Effector CD8-positive, alpha-beta T cell (primary cell): ENCODE measurements at regions not wholly inside any gene's neighbourhood (a gene's known extent, or its start where the extent isn't known, plus 50 kb on each side); places are given as distances from the start of the nearest gene placed in this dataset.

Experiments
- DNase-seq: peaks from one replicate; lab custom pipeline; 2025; lab: John Stamatoyannopoulos, UW

DNA sequence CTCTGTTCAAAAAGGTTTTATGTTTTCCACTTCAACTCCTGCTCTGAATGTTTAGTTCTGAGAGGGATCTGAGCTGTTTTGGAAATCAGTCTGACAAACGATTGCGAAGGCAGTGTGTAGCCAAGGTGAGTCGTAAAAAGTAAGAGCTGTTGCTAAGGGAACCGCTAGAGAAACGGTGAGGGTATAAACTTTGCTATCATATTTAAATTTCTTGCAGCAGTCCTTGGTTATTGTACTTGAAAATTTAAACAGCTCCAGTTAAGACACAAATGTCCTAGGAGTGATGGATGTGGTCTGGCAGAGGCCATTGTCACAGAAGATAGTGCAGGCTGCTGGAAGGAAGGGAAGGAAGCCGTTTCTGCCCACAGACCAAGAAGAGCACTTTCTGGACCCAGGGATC lies 64.9 kb upstream of the CITED2 start:
- no peak for DNase-seq

DNA sequence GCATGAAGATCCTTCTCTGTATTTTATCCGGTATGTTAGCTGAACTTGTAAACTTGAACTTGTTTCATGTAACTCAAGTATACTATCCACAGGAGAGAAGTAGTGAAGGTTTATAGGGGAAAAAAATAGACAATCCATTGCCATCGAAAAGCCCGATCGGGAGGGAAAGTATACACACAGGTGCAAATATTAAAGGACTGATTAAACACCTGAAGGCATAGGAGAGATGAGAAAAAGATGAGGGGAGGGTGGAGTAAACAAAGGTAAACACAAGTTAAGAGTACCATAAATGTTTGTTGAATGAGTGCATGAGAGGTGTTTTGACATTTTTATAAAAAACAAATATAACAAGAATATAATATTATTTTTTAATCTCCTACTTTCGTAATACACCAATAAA lies 64.3 kb upstream of the CITED2 start:
- no peak for DNase-seq

DNA sequence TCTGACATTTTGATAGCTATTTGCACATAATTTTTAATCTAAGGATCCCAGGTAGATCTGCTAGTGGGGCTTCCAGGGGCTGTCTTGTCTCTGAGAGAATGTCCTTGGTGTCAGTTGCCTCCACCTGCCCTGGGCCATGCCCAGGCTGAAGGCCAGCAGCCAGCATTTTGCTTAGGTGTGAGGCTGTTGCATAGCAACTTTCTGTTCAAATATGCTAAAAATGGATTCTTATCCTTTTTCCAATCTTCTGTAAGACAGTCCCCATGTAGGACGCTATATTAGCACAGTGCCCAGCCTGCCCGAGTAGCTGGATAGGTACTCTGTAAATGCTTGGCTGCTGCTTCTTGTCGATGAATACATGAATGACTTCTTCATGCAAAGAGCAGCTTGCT lies 62.5 kb upstream of the CITED2 start:
- no peak for DNase-seq

DNA sequence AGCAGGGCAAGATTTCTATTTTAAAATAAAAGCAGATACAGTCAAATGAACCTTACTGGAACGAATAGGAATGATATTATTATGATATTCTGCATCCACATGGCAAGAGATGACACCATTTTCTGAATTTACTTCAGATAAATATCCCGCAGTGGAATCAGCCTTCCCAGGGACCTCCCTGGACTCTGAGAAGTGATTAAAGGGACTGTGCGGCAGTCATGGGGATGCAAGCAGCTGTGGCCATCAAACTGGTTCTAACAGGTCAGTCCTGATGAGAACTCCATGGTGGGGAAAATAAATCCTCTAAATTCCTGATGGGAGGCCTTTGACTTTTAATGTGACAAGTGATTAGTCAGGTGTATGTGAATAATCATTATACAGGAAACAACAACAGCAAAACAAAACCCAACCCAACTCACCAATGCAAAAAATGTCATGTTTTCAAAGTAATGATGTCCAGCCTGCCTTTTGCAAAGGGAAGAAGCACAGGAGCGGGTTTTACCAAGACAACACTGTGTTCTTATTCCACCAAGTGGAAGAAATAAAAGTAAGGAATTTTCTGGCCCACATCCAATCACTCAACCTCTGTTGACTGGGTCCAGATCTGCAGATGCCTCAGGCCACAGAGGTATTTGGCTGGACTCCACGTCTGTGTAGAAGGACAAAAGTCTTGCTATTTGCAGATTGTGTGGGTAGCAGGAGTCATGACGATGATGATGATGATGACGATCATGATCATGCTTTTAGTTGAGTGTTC lies 61.9 kb upstream of the CITED2 start:
- no peak for DNase-seq

DNA sequence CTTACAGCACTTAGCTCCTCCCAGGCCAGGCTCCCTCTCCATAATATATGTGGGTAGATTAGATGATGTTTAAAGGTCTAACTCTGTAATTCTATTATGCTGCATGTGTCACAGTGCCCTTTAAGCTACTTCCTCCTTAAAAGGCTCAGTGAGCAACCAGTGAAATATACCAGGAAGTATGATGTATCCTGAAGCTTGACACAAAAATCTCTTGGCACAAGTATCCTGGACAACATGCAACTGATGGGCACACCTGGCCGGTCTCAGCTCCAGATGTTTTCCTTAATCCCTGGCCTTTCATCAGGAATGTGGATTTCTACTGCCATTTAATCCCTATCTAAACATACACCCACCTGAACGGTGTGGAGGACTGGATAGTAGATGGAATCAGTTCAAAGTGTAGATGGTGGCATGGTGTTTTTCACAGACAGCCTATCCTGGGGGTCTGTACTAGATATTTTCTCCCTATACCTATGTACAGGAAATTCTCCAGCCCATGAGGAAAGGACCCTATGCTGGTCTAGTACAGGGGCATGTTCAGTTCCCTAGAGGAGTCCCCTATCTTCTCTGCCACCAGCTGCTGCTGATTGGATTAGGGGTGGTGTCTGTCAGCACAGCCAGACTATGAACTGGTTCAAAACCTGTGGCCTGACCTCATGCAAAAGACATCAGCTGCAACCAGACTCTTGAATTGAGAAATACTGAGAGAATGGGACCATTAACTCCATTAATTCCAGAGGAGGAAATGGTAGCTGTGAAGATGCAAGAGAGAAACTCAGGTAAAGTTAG lies 59.4 kb upstream of the CITED2 start:
- no peak for DNase-seq

DNA sequence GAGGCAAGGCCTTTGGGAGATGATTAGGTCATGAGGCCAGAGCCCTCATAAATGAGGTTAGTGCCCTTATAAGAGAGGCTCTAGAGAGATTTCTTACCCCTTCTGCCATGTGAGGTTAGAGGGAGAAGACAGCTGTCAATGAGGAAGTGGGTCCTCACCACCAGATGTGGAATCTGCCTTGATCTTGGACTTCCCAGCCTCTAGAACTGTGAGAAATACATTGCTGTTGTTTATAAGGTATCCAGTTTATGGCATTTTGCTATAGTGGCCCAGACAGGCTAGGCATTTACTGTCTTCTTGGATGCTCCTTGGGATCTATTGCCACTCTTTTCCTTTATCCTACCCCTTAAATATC lies 57.1 kb upstream of the CITED2 start:
- no peak for DNase-seq

DNA sequence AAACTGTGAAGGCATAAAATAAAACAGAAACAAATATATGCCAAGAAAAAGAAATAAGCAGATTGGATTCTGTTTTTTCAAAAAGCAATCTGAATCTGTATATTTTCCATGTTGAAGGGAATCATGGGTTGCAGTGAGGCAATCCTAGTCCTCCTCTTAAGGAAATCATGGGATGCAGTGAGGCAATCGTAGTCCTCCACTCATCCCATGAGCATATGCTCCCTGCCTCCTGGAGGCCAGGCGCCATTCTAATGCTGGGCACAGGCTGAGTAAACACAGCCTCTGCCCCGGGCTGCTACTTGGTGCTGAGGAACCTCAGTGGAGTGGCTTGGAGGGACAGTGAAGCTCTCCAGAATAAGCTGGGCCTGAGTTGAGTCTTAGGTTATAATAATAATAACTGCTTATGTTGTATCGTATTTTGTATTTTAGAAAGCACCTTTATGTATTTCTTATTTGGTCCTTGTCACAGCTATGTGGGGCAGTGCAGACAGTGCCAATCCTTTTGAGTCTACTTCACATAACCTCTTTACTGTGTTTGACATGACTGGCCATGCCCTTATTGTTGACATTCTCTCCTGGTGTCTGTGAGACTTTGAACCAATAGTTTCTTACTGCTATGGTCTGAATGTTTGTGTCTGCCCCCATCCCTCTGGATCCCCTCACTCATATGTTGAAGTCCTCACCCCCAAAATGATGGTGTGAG lies 56.6 kb upstream of the CITED2 start:
- no peak for DNase-seq

DNA sequence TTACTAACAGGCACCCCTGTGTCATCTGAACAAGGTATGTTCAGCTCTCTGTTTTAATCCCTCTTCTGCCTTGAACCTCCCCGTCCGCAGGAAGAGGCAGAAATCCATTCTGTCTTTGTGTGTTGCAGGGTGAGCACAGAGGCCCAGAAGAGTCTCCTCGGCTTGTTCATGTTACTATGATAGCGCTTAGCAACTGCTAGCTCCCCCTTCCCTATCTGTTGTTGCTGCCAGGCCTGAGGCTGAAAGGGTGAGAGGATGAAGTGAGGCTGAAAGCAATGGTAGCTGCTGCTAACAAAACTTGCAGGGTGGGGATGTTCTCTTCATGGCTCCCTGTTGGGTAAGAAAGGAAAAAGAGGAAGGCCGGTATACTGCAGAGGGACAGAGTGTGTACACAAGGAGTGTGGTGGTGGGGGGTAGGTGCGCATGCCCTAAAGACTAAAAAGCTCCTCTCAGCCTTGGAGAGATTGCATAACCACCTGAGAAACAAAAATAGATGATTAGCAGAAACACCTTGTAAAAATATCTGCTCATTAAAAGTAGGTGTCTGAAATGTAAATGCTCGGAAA lies 55.2 kb upstream of the CITED2 start:
- DNase-seq: no peak

DNA sequence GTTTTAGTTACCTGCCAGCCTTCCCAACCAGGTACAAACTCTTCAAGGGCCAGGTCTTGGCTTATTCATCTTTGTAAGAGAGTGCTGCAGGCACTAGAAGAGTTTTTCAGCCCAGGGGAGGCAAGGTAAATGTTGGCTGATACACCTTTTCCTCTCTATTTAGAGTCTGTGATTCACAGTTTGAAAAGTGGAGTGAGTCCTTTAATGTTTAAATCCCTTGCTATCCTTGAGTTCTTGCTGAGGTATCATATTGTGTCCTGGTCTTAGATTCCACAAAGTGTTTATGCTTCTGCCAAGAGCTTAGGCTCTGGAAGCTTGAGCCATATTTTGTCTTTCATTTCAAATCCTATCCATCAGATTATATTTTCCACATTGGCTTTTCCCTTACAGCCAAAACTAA lies 52.8 kb upstream of the CITED2 start:
- DNase-seq: no peak

DNA sequence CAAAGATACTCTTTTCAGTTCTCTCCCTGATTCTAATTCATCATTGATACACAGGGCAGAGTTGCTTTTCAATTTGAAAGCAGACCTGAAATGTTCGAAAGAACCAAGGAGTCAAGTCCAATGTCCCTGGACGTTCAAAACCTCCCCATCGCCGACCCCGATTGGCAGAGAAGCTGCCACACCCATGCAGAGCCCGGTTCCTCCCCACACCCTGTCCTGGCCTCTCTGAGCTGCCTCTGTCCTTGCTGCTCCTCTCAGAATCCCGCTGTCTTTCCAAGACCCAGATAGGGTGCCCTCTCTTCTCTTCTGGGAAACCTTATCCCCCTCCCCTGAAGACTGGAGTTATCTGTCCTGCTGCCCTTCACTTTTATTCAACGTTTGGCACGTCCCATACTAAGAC lies 52.3 kb upstream of the CITED2 start:
- DNase-seq: no peak

DNA sequence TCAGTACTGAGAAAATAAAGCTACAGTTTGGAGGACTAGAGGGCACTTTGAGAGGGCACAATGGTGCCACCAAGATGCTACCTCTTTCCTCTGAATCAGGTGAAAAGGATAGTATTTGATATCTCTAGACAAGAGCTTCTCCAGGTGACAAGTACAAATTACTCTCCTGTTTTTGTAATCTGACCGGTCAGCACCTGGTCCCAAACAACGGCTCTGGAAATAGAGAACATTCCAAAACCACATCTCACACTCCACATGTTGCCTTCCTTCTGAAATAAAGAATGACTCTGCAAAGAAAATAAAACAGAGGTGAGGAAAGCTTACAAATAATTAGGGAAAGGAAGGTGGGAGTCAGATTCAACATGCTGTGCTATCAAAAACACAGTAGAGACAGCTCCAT lies 51.3 kb upstream of the CITED2 start:
- no peak for DNase-seq

DNA sequence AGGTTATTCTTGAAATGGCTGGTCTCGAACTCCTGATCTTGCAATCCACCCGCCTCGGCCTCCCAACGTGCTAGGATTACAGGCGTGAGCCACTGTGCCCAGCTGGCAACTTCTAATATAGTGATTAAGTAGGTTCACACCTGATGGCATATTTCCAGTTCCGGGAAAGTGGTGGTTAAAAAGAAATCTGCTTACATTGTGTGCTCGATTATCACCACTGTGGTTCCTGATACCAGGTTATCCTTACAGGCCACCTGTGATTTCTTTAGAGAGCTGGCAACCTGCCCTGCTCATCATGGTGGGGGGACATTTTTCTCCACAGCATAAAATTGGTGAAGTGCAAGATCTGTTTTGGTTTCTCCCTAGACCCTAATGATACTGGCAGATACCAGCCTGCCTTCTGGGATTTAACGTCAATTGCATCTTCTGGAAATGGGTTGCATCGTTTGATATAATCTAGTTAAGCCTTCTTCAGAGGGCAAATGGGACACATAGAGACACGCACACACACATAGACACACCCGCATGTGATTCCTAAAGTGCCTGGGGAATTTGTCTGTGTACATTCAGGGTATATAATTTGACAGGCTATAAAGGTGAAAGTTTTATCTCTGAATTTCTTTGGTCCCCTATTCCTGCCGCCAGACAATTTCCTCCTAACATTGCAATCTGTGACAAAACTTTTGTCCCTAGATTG lies 49.7 kb upstream of the CITED2 start:
- no peak for DNase-seq
